Urinary bladder (tissue), 3 donors: ENCODE measurements at regions not wholly inside any gene's neighbourhood (a gene's known extent, or its start where the extent isn't known, plus 50 kb on each side); places are given as distances from the start of the nearest gene placed in this dataset.

Source experiments
- DNase-seq: peaks from one replicate; pipeline ENCODE4 v3.0.0-alpha.2; 2015; ENCODE audit errors: extremely low spot score
- H3K27ac ChIP-seq: one replicate; pipeline ENCODE4 v1.5.1; 2013; ENCODE audit warnings: low read depth, mild to moderate bottlenecking, moderate library complexity
- H3K36me3 ChIP-seq: one replicate; pipeline ENCODE4 v1.6.1; 2013; ENCODE audit warnings: mild to moderate bottlenecking, moderate library complexity; ENCODE audit not compliant: insufficient read depth
- H3K4me1 ChIP-seq: one replicate; pipeline ENCODE4 v1.6.1; 2013; ENCODE audit warnings: mild to moderate bottlenecking, moderate library complexity; ENCODE audit not compliant: insufficient read depth
- H3K4me3 ChIP-seq: one replicate; pipeline ENCODE4 v1.5.1; 2013; ENCODE audit warnings: low read depth, low read length
- WGBS: extraction: QIAGEN DNeasy Blood & Tissue Kit; methylation state at CpG from one replicate; pipeline ENCODE4 v1.1.7; 2013; 5-methylcytosine and 5-hydroxymethylcytosine counted together
- donor health status: healthy with polysubstance abuse.
- donor health status: healthy.

- WGBS, result 62% methylated on average over 3 of the region's 3 CpGs
- H3K36me3 ChIP-seq, result no peaks in the 10 kb centered on the region
Measured at GRCh38 chr3:6605227-6605626, 255.7 kb upstream of the GRM7 start.

GRCh38 chr3:6608843-6609242, 252.1 kb upstream of the GRM7 start:
- Histone ChIP-seq H3K36me3 (no peaks in the 10 kb centered on the region), H3K4me3 (no peak overlapping the region), H3K27ac (no peak overlapping the region), H3K4me1 (no peaks in the 10 kb centered on the region)
- WGBS, result 72% methylated on average over 4 of the region's 4 CpGs
- no peak for DNase-seq

More at GRCh38 chr3:6605227-6605626, 255.7 kb upstream of the GRM7 start:
- Histone ChIP-seq H3K4me3 (no peak overlapping the region), H3K27ac (no peak overlapping the region), H3K4me1 (no peaks in the 10 kb centered on the region)
- DNase-seq, result no peak

GRCh38 chr3:6612034-6612616, 248.8 kb upstream of the GRM7 start:
- DNase-seq, result no peak
- H3K4me3 ChIP-seq, result no peak overlapping the region
- WGBS, result 78% methylated on average over 4 of the region's 4 CpGs

GRCh38 chr3:6622260-6622659, 238.7 kb upstream of the GRM7 start:
- no peak overlapping the region for H3K27ac ChIP-seq
- 79% methylated on average over 2 of the region's 2 CpGs for WGBS
- DNase-seq, result no peak
- no peak overlapping the region for H3K4me3 ChIP-seq
- H3K36me3 ChIP-seq, result no peaks in the 10 kb centered on the region
- H3K4me1 ChIP-seq, result no peaks in the 10 kb centered on the region

More at GRCh38 chr3:6612034-6612616, 248.8 kb upstream of the GRM7 start:
- no peaks in the 10 kb centered on the region for H3K4me1 ChIP-seq
- no peak overlapping the region for H3K27ac ChIP-seq
- H3K36me3 ChIP-seq, result no peaks in the 10 kb centered on the region

- H3K4me1 ChIP-seq, result no peaks in the 10 kb centered on the region
- DNase-seq, result no peak
- H3K36me3 ChIP-seq, result no peaks in the 10 kb centered on the region
- WGBS, result 64% methylated on average over 1 of the region's 1 CpG
- H3K4me3 ChIP-seq, result no peak overlapping the region
- no peak overlapping the region for H3K27ac ChIP-seq
Measured at GRCh38 chr3:6622712-6623111, 238.2 kb upstream of the GRM7 start.

- Histone ChIP-seq H3K27ac (no peak overlapping the region), H3K36me3 (no peaks in the 10 kb centered on the region), H3K4me3 (no peak overlapping the region), H3K4me1 (no peaks in the 10 kb centered on the region)
- 78% methylated on average over 6 of the region's 6 CpGs for WGBS
- no peak for DNase-seq
Measured at GRCh38 chr3:6631376-6631775, 229.5 kb upstream of the GRM7 start.

- Histone ChIP-seq H3K27ac (no peak overlapping the region), H3K36me3 (no peaks in the 10 kb centered on the region), H3K4me1 (no peaks in the 10 kb centered on the region), H3K4me3 (no peak overlapping the region)
- DNase-seq, result no peak
- WGBS, result 92% methylated on average over 1 of the region's 1 CpG
Measured at GRCh38 chr3:6640907-6641306, 220.0 kb upstream of the GRM7 start.

- Histone ChIP-seq H3K27ac (no peak overlapping the region), H3K36me3 (no peaks in the 10 kb centered on the region), H3K4me3 (no peak overlapping the region), H3K4me1 (no peaks in the 10 kb centered on the region)
- DNase-seq, result no peak
- 92% methylated on average over 5 of the region's 5 CpGs for WGBS
Measured at GRCh38 chr3:6644070-6644929, 216.6 kb upstream of the GRM7 start.

GRCh38 chr3:6654670-6655069, 206.2 kb upstream of the GRM7 start:
- no peaks in the 10 kb centered on the region for H3K4me1 ChIP-seq
- WGBS, result 98% methylated on average over 1 of the region's 1 CpG
- H3K27ac ChIP-seq, result no peak overlapping the region
- DNase-seq, result no peak
- H3K4me3 ChIP-seq, result no peak overlapping the region
- no peaks in the 10 kb centered on the region for H3K36me3 ChIP-seq

GRCh38 chr3:6655275-6655674, 205.6 kb upstream of the GRM7 start:
- H3K36me3 ChIP-seq, result no peaks in the 10 kb centered on the region
- WGBS, result 84% methylated on average over 2 of the region's 2 CpGs
- no peak for DNase-seq
- H3K4me3 ChIP-seq, result no peak overlapping the region
- H3K27ac ChIP-seq, result no peak overlapping the region
- no peaks in the 10 kb centered on the region for H3K4me1 ChIP-seq

GRCh38 chr3:6657591-6657990, 203.3 kb upstream of the GRM7 start:
- H3K4me3 ChIP-seq, result no peak overlapping the region
- H3K4me1 ChIP-seq, result no peaks in the 10 kb centered on the region
- H3K36me3 ChIP-seq, result no peaks in the 10 kb centered on the region
- no peak for DNase-seq
- H3K27ac ChIP-seq, result no peak overlapping the region
- WGBS, result 90% methylated on average over 2 of the region's 2 CpGs

GRCh38 chr3:6667354-6667753, 193.6 kb upstream of the GRM7 start:
- 88% methylated on average over 2 of the region's 2 CpGs for WGBS
- Histone ChIP-seq H3K36me3 (no peaks in the 10 kb centered on the region), H3K27ac (no peak overlapping the region), H3K4me1 (no peaks in the 10 kb centered on the region), H3K4me3 (no peak overlapping the region)
- DNase-seq, result no peak

- WGBS, result 22% methylated on average over 1 of the region's 1 CpG
- DNase-seq, result no peak
- H3K4me3 ChIP-seq, result no peak overlapping the region
- H3K27ac ChIP-seq, result no peak overlapping the region
- no peaks in the 10 kb centered on the region for H3K4me1 ChIP-seq
- H3K36me3 ChIP-seq, result no peaks in the 10 kb centered on the region
Measured at GRCh38 chr3:6671363-6671762, 189.6 kb upstream of the GRM7 start.

- WGBS, result 92% methylated on average over 4 of the region's 4 CpGs
- Histone ChIP-seq H3K36me3 (no peaks in the 10 kb centered on the region), H3K4me3 (no peak overlapping the region), H3K27ac (no peak overlapping the region), H3K4me1 (no peaks in the 10 kb centered on the region)
- no peak for DNase-seq
Measured at GRCh38 chr3:6679510-6679909, 181.4 kb upstream of the GRM7 start.
